Vagina (tissue), 2 donors: ENCODE measurements at regions not wholly inside any gene's neighbourhood (a gene's known extent, or its start where the extent isn't known, plus 50 kb on each side); places are given as distances from the start of the nearest gene placed in this dataset.
"Not testable (repeated sequence)": the region's sequence is repeated elsewhere in the genome, so short reads cannot be mapped to it uniquely, and the experiment has no call there.

Experiments
- DNase-seq, 2 donors: peaks; one replicate each; pipeline ENCODE4 v3.0.0-alpha.2; 2017; ENCODE audit errors: extremely low spot score in 2 of 2
- H3K27ac ChIP-seq: fragments of 200-600 bp; sonication (generic); one replicate; pipeline ENCODE4 v1.5.1; 2019
- H3K27me3 ChIP-seq: fragments of 200-600 bp; sonication (generic); one replicate; pipeline ENCODE4 v1.5.1; 2019
- H3K36me3 ChIP-seq, 2 donors: fragments of 200-600 bp; sonication (generic); one replicate each; pipeline ENCODE4 v1.5.1; 2017 to 2019
- H3K4me1 ChIP-seq: fragments of 200-600 bp; sonication (generic); one replicate; pipeline ENCODE4 v1.5.1; 2019
- H3K4me3 ChIP-seq, 2 donors: fragments of 200-600 bp; sonication (generic); 1 replicate in 1 of 2; 2 replicates in 1 of 2; pipeline ENCODE4 v1.5.1; 2016 to 2019
- H3K9me3 ChIP-seq: fragments of 200-600 bp; sonication (generic); one replicate; pipeline ENCODE4 v1.5.1; 2019
- CTCF ChIP-seq, 3 experiments: fragments of 450-650 bp in 2 of 3; fragments of 200-600 bp in 1 of 3; sonication (generic) in 1 of 3; IDR thresholded peaks; one replicate each; pipeline ENCODE4 v1.5.1; 2017 to 2019; ENCODE audit warnings: antibody characterized with exemption in 3 of 3, mild to moderate bottlenecking in 2 of 3, moderate library complexity in 2 of 3
- POLR2A ChIP-seq, 2 donors: fragments of 450-650 bp; IDR thresholded peaks; one replicate each; pipeline ENCODE4 v1.6.1; 2017; ENCODE audit warnings: antibody characterized with exemption in 2 of 2, mild to moderate bottlenecking in 2 of 2, moderate library complexity in 2 of 2
- POLR2AphosphoS5 ChIP-seq, 2 donors: sonication (generic); formaldehyde crosslinking; IDR thresholded peaks; one replicate each; pipeline ENCODE4 v1.9.0; 2017; ENCODE audit warnings: antibody characterized with exemption in 2 of 2, mild to moderate bottlenecking in 2 of 2, low read depth in 1 of 2; ENCODE audit not compliant: insufficient read depth in 1 of 2
- intact Hi-C: fragments of 100-400 bp; cut with DNase I; formaldehyde crosslinking; loops from one replicate; pipeline ENCODE4 v1.15.1; 2023

DNA sequence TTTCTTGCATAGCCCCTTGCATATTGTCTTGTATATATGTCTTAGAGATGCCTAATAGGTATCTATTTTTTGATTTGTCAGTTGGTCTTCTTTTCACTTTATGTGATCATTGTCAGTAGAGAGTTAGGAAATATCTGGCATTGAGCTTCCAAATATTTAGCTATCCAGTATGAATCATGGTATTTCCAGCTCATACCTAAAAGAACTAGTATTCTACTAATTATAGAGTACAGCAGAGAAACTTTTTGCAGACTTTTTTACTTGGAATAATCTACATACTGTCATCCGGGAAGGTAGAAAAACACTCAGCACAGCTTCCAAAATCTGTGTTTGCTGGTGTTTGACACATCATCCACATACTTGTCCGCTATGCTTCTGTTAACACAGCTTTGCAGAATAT is 156.4 kb upstream of the HTR1E start:
- Histone ChIP-seq H3K36me3 (no peaks in the 10 kb centered on the region), H3K9me3 (no peaks in the 10 kb centered on the region), H3K27ac (no peak overlapping the region), H3K4me3 (no peak overlapping the region), H3K4me1 (no peaks in the 10 kb centered on the region), H3K27me3 (no peaks in the 10 kb centered on the region)
- TF ChIP-seq POLR2A (IDR thresholded peaks at IDR 0.05) (no peak), CTCF (IDR thresholded peaks at IDR 0.05) (no peak), POLR2AphosphoS5 (IDR thresholded peaks at IDR 0.05; ENCODE audit: insufficient read depth in 1 of 2, low read depth in 1 of 2) (no peak)
- no peak for DNase-seq
- intact Hi-C loops: no loop called here

DNA sequence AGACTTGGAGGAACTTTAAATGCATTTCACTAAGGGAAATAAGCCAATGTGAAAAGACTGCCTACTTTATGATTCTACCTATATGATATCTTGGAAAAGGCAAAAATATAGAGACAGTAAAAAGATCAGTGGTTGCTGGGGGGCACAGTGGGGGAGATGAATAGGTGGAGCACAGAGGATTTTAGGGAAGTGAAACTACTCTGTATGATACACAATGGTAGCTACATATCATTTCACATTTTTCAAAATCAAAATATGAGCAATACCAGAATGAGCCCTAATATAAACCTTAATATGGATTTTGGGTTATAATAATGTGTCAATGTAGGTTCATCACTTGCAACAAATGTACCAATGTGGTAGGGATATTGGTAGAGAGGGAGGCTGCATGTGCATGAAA is 161.4 kb upstream of the HTR1E start:
- intact Hi-C loops: no loop called here
- no peaks in the 10 kb centered on the region for H3K36me3 ChIP-seq
- no peak for DNase-seq
- H3K27me3 ChIP-seq: no peaks in the 10 kb centered on the region
- no peaks in the 10 kb centered on the region for H3K9me3 ChIP-seq
- H3K27ac ChIP-seq: no peak overlapping the region
- no peak for TF ChIP-seq POLR2A (IDR thresholded peaks at IDR 0.05)
- no peak for TF ChIP-seq POLR2AphosphoS5 (IDR thresholded peaks at IDR 0.05; ENCODE audit: insufficient read depth in 1 of 2, low read depth in 1 of 2)
- TF ChIP-seq CTCF (IDR thresholded peaks at IDR 0.05): no peak
- no peaks in the 10 kb centered on the region for H3K4me1 ChIP-seq
- no peak overlapping the region for H3K4me3 ChIP-seq

GRCh38 chr6:86765211-86765610 is 172.1 kb upstream of the HTR1E start:
- H3K36me3 ChIP-seq: no peaks in the 10 kb centered on the region
- no peak for TF ChIP-seq POLR2AphosphoS5 (IDR thresholded peaks at IDR 0.05; ENCODE audit: insufficient read depth in 1 of 2, low read depth in 1 of 2)
- TF ChIP-seq POLR2A (IDR thresholded peaks at IDR 0.05): no peak
- no peak for TF ChIP-seq CTCF (IDR thresholded peaks at IDR 0.05)
- intact Hi-C loops: no loop called here
- H3K27ac ChIP-seq: no peak overlapping the region
- H3K4me1 ChIP-seq: no peaks in the 10 kb centered on the region
- H3K4me3 ChIP-seq: no peak overlapping the region
- no peaks in the 10 kb centered on the region for H3K27me3 ChIP-seq
- DNase-seq: no peak
- H3K9me3 ChIP-seq: no peaks in the 10 kb centered on the region

DNA sequence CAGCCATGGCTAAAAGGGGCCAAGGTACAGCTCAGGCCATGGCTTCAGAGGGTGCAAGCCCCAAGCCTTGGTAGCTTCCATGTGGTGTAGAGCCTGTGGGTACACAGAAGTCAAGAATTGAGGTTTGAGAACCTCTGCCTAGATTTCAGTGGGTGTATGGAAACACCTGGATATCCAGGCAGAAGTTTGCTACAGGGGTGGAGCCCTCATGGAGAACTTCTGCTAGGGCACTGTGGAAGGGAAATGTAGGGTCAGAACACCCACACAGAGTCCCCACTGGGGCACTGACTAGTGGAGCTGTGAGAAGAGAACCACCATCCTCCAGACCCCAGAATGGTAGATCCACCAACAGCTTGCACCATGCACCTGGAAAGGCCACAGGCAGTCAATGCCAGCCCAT is 177.4 kb upstream of the HTR1E start:
- H3K27me3 ChIP-seq, H3K36me3 ChIP-seq, H3K27ac ChIP-seq, DNase-seq, H3K4me1 ChIP-seq, H3K9me3 ChIP-seq, intact Hi-C loops, H3K4me3 ChIP-seq: not testable (repeated sequence)

DNA sequence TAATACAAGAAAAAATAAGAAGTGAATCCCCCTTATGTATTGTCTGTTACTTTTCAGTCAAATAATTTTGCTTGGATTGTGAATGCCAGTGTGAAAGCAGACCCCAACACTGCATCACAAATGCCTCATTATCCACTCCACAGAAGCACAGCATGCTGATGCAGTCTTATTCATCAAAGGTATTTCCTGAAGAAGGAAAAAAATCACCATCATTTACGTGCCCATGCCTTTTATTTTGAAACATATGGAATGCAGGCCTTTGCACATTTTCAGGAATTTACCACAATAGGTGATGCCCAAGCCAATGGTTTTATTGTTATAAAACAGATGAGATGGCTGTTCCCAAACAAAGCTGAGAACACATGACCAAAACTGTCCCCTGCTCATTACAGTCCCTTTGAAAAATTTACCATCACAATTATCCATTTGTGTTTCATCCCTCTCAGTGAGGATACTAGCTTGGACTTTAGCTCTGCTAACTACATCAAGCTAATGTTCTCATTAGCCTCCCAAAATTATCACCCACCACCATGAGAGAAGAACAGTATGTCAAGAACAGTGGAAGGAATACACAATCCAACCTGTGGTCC is 180.6 kb upstream of the HTR1E start:
- Histone ChIP-seq H3K4me1 (no peaks in the 10 kb centered on the region), H3K27me3 (no peaks in the 10 kb centered on the region), H3K9me3 (no peaks in the 10 kb centered on the region), H3K4me3 (no peak overlapping the region), H3K36me3 (no peaks in the 10 kb centered on the region), H3K27ac (no peak overlapping the region)
- TF ChIP-seq POLR2AphosphoS5 (IDR thresholded peaks at IDR 0.05; ENCODE audit: insufficient read depth in 1 of 2, low read depth in 1 of 2): no peak
- no peak for TF ChIP-seq CTCF (IDR thresholded peaks at IDR 0.05)
- TF ChIP-seq POLR2A (IDR thresholded peaks at IDR 0.05): no peak
- DNase-seq: no peak
- intact Hi-C loops: no loop called here
